Endothelial cell (in vitro differentiated cells): ENCODE measurements at regions not wholly inside any gene's neighbourhood (a gene's known extent, or its start where the extent isn't known, plus 50 kb on each side); places are given as distances from the start of the nearest gene placed in this dataset.

Experiments used
- DNase-seq: peaks from one replicate; pipeline ENCODE4 v3.0.0; 2021; ENCODE audit warnings: low spot score
- H3K27ac Mint-ChIP-seq: one replicate; pipeline ENCODE4 v1.8.0; 2021; ENCODE audit warnings: mixed read lengths, inconsistent platforms; ENCODE audit not compliant: unreplicated experiment
- H3K27me3 Mint-ChIP-seq: one replicate; pipeline ENCODE4 v1.8.0; 2021; ENCODE audit warnings: mild to moderate bottlenecking, moderate library complexity, mixed read lengths, inconsistent platforms; ENCODE audit not compliant: unreplicated experiment
- H3K36me3 Mint-ChIP-seq: one replicate; pipeline ENCODE4 v1.8.0; 2021; ENCODE audit warnings: mild to moderate bottlenecking, low read depth, mixed read lengths, inconsistent platforms; ENCODE audit not compliant: unreplicated experiment
- H3K4me1 Mint-ChIP-seq: one replicate; pipeline ENCODE4 v1.8.0; 2021; ENCODE audit warnings: mild to moderate bottlenecking, mixed read lengths, inconsistent platforms; ENCODE audit not compliant: unreplicated experiment
- H3K4me3 Mint-ChIP-seq: one replicate; pipeline ENCODE4 v1.8.0; 2021; ENCODE audit warnings: mild to moderate bottlenecking, mixed read lengths, inconsistent platforms; ENCODE audit not compliant: unreplicated experiment
- H3K9me3 Mint-ChIP-seq: one replicate; pipeline ENCODE4 v1.8.0; 2021; ENCODE audit warnings: mixed read lengths, inconsistent platforms; ENCODE audit not compliant: unreplicated experiment
- CTCF ChIP-seq: fragments of 200-600 bp; sonication (generic); IDR thresholded peaks from one replicate; pipeline ENCODE4 v1.5.0; 2021; ENCODE audit warnings: antibody characterized with exemption; ENCODE audit not compliant: unreplicated experiment

GRCh38 chr2:189267491-189267890 lies 87.9 kb upstream of the COL5A2 start:
- H3K36me3 Mint-ChIP-seq, result no peaks in the 10 kb centered on the region
- no peak overlapping the region for H3K27ac Mint-ChIP-seq
- no peaks in the 10 kb centered on the region for H3K9me3 Mint-ChIP-seq
- H3K4me3 Mint-ChIP-seq, result no peak overlapping the region
- DNase-seq, result no peak
- no peak for TF ChIP-seq CTCF
- H3K27me3 Mint-ChIP-seq, result no peaks in the 10 kb centered on the region
- H3K4me1 Mint-ChIP-seq, result no peaks in the 10 kb centered on the region

GRCh38 chr2:189267925-189268579 lies 88.5 kb upstream of the COL5A2 start:
- no peak overlapping the region for H3K27ac Mint-ChIP-seq
- H3K4me1 Mint-ChIP-seq, result no peaks in the 10 kb centered on the region
- no peaks in the 10 kb centered on the region for H3K36me3 Mint-ChIP-seq
- DNase-seq, result no peak
- no peaks in the 10 kb centered on the region for H3K9me3 Mint-ChIP-seq
- TF ChIP-seq CTCF, result no peak
- no peak overlapping the region for H3K4me3 Mint-ChIP-seq
- H3K27me3 Mint-ChIP-seq, result no peaks in the 10 kb centered on the region

GRCh38 chr2:189268763-189269162 lies 89.2 kb upstream of the COL5A2 start:
- Mint-ChIP-seq H3K36me3 (no peaks in the 10 kb centered on the region), H3K9me3 (no peaks in the 10 kb centered on the region), H3K27me3 (no peaks in the 10 kb centered on the region), H3K4me1 (no peaks in the 10 kb centered on the region), H3K27ac (no peak overlapping the region), H3K4me3 (no peak overlapping the region)
- TF ChIP-seq CTCF, result no peak
- no peak for DNase-seq

- no peaks in the 10 kb centered on the region for H3K4me1 Mint-ChIP-seq
- no peaks in the 10 kb centered on the region for H3K36me3 Mint-ChIP-seq
- H3K4me3 Mint-ChIP-seq, result no peak overlapping the region
- TF ChIP-seq CTCF, result no peak
- no peak for DNase-seq
- H3K9me3 Mint-ChIP-seq, result no peaks in the 10 kb centered on the region
- H3K27me3 Mint-ChIP-seq, result no peaks in the 10 kb centered on the region
- no peak overlapping the region for H3K27ac Mint-ChIP-seq
Observed at GRCh38 chr2:189273734-189274133, 94.2 kb upstream of the COL5A2 start.

- no peaks in the 10 kb centered on the region for H3K27me3 Mint-ChIP-seq
- H3K9me3 Mint-ChIP-seq, result no peaks in the 10 kb centered on the region
- no peak for DNase-seq
- TF ChIP-seq CTCF, result no peak
- H3K4me3 Mint-ChIP-seq, result no peak overlapping the region
- no peak overlapping the region for H3K27ac Mint-ChIP-seq
- no peaks in the 10 kb centered on the region for H3K36me3 Mint-ChIP-seq
- H3K4me1 Mint-ChIP-seq, result no peaks in the 10 kb centered on the region
Observed at GRCh38 chr2:189274361-189274760, 94.8 kb upstream of the COL5A2 start.
